DMS114 treated with DMSO at 0.1 percent for 48 hours (cell line): ENCODE measurements at regions not wholly inside any gene's neighbourhood (a gene's known extent, or its start where the extent isn't known, plus 50 kb on each side); places are given as distances from the start of the nearest gene placed in this dataset.
A peak's percentile ranks its signal among the peaks of the same experiment; 100 is the strongest.

ENCODE experiments used
- DNase-seq: peaks from one replicate; lab custom pipeline; 2025; ENCODE audit not compliant: unreplicated experiment; lab: John Stamatoyannopoulos, UW

- peak; percentile 71 for DNase-seq
Observed at GRCh38 chr5:93800988-93801811, 59.8 kb upstream of the POU5F2 start.

GRCh38 chr5:93794954-93795353 lies 53.6 kb upstream of the POU5F2 start:
- DNase-seq, result no peak

- DNase-seq, result no peak
Observed at GRCh38 chr5:93793159-93793781, 51.9 kb upstream of the POU5F2 start.

- no peak for DNase-seq
Observed at GRCh38 chr5:93791518-93791972, 50.1 kb upstream of the POU5F2 start.
